Peyer's patch (tissue), 4 donors: ENCODE measurements at regions not wholly inside any gene's neighbourhood (a gene's known extent, or its start where the extent isn't known, plus 50 kb on each side); places are given as distances from the start of the nearest gene placed in this dataset.

Experiments
- DNase-seq, 3 donors: peaks; one replicate each; pipeline ENCODE4 v3.0.0-alpha.2; 2017 to 2019
- H3K27ac ChIP-seq, 4 donors: fragments of 200-600 bp; sonication (generic); one replicate each; pipeline ENCODE4 v1.5.1; 2016 to 2019
- H3K27me3 ChIP-seq, 2 donors: fragments of 200-600 bp; sonication (generic); one replicate each; pipeline ENCODE4 v1.5.1; 2019
- H3K36me3 ChIP-seq, 3 donors: fragments of 200-600 bp; sonication (generic); one replicate each; pipeline ENCODE4 v1.5.1; 2016 to 2019
- H3K4me1 ChIP-seq, 4 donors: fragments of 200-600 bp; sonication (generic); one replicate each; pipeline ENCODE4 v1.5.1; 2016 to 2019
- H3K4me3 ChIP-seq, 4 donors: fragments of 200-600 bp; sonication (generic); 1 replicate in 3 of 4; 2 replicates in 1 of 4; pipeline ENCODE4 v1.5.1; 2016 to 2019; ENCODE audit warnings: mild to moderate bottlenecking in 1 of 4
- H3K9me3 ChIP-seq, 4 donors: fragments of 200-600 bp; sonication (generic); one replicate each; pipeline ENCODE4 v1.5.1; 2016 to 2019; ENCODE audit warnings: mild to moderate bottlenecking in 1 of 4
- POLR2A ChIP-seq, 2 donors: fragments of 450-650 bp; IDR thresholded peaks; one replicate each; pipeline ENCODE4 v1.5.1; 2017; ENCODE audit warnings: antibody characterized with exemption in 2 of 2, mild to moderate bottlenecking in 2 of 2, moderate library complexity in 2 of 2
- TF ChIP-seq, protein P1 (sequence below), 6 experiments: fragments of 450-650 bp in 4 of 6; fragments of 200-600 bp in 2 of 6; sonication (generic) in 1 of 6; IDR thresholded peaks; one replicate each; pipeline ENCODE4 v1.5.1; 2017 to 2019; ENCODE audit warnings: antibody characterized with exemption in 6 of 6, mild to moderate bottlenecking in 3 of 6, moderate library complexity in 1 of 6

DNA sequence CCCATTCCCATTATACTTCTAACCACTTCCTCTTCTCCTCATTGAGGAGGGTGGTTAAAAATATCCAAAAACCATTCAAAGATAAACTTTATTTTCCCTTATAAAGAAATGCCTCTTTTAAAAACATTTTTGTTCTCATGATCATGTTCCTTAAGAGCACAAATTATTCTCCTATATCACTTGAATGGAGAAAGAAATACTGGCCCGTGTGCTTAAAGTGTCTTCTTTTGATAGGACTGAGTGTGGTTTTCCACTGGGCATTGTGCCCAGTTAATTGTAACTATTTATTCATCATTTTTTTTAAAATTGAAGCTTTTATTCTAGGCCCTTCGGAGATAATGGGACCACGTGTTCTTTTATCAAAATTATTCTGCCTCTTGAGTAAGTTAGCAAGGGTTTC is 871.5 kb downstream of the QKI start:
- no peak for TF ChIP-seq POLR2A (IDR thresholded peaks at IDR 0.05)
- TF ChIP-seq, protein P1, sequence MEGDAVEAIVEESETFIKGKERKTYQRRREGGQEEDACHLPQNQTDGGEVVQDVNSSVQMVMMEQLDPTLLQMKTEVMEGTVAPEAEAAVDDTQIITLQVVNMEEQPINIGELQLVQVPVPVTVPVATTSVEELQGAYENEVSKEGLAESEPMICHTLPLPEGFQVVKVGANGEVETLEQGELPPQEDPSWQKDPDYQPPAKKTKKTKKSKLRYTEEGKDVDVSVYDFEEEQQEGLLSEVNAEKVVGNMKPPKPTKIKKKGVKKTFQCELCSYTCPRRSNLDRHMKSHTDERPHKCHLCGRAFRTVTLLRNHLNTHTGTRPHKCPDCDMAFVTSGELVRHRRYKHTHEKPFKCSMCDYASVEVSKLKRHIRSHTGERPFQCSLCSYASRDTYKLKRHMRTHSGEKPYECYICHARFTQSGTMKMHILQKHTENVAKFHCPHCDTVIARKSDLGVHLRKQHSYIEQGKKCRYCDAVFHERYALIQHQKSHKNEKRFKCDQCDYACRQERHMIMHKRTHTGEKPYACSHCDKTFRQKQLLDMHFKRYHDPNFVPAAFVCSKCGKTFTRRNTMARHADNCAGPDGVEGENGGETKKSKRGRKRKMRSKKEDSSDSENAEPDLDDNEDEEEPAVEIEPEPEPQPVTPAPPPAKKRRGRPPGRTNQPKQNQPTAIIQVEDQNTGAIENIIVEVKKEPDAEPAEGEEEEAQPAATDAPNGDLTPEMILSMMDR (IDR thresholded peaks at IDR 0.05) = no peak
- Histone ChIP-seq H3K27me3 (no peaks in the 10 kb centered on the region), H3K36me3 (no peaks in the 10 kb centered on the region), H3K27ac (no peak overlapping the region), H3K4me1 (no peaks in the 10 kb centered on the region), H3K4me3 (no peak overlapping the region), H3K9me3 (no peaks in the 10 kb centered on the region)
- DNase-seq = no peak

DNA sequence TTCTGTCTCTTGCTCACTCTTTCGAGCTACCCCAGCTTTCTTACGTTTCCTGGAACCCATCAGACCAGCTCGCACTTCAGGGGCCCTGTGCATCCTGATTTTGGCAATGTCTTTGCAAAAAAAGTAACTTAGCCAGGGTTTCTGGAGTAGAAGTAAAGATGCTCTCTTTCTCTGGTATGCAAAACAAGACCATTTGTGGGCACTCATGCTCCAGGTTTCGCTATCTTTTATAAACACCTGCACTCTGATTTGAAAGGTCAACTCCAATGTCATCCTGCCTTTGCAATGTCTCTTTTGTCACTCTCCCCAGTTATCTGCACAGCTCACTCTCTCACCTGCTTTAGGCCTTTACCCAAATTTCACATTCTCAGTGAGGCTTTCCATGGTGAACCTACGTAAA is 869.1 kb downstream of the QKI start:
- Histone ChIP-seq H3K27me3 (no peaks in the 10 kb centered on the region), H3K4me3 (no peak overlapping the region), H3K9me3 (no peaks in the 10 kb centered on the region), H3K27ac (no peak overlapping the region), H3K36me3 (no peaks in the 10 kb centered on the region), H3K4me1 (no peaks in the 10 kb centered on the region)
- TF ChIP-seq, protein P1 (IDR thresholded peaks at IDR 0.05) = no peak
- no peak for TF ChIP-seq POLR2A (IDR thresholded peaks at IDR 0.05)
- DNase-seq = no peak

DNA sequence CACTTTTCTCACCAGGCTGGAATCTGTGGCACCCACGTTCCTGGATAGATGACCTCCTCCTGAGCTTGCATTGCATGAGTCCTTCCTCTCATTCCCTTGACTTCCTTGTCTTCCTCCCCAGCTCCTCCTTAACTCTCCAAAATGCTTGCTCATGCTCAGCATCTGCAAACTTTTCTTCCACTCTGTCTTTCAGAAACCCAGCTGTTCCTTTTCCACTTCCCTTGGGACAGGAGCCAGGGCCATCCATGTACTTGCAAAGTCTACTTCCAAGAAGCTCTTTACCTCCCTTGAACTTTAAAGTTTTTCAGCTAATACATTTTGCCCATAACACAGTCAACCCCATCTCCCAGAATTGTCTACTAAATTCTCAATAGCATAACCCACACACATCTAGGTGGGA is 861.7 kb downstream of the QKI start:
- no peak for TF ChIP-seq POLR2A (IDR thresholded peaks at IDR 0.05)
- no peak for DNase-seq
- H3K27ac ChIP-seq = no peak overlapping the region
- no peak overlapping the region for H3K4me3 ChIP-seq
- H3K4me1 ChIP-seq = no peaks in the 10 kb centered on the region
- no peaks in the 10 kb centered on the region for H3K9me3 ChIP-seq
- H3K36me3 ChIP-seq = no peaks in the 10 kb centered on the region
- no peaks in the 10 kb centered on the region for H3K27me3 ChIP-seq

GRCh38 chr6:164275773-164276172 is 861.3 kb downstream of the QKI start:
- Histone ChIP-seq H3K27me3 (no peaks in the 10 kb centered on the region), H3K4me1 (no peaks in the 10 kb centered on the region), H3K27ac (no peak overlapping the region), H3K9me3 (no peaks in the 10 kb centered on the region), H3K4me3 (no peak overlapping the region), H3K36me3 (no peaks in the 10 kb centered on the region)
- no peak for DNase-seq
- TF ChIP-seq, protein P1 (IDR thresholded peaks at IDR 0.05) = no peak
- TF ChIP-seq POLR2A (IDR thresholded peaks at IDR 0.05) = no peak

- H3K27ac ChIP-seq = no peak overlapping the region
- H3K36me3 ChIP-seq = no peaks in the 10 kb centered on the region
- H3K4me1 ChIP-seq = no peaks in the 10 kb centered on the region
- no peaks in the 10 kb centered on the region for H3K9me3 ChIP-seq
- H3K27me3 ChIP-seq = no peaks in the 10 kb centered on the region
- no peak overlapping the region for H3K4me3 ChIP-seq
- TF ChIP-seq, protein P1 (IDR thresholded peaks at IDR 0.05) = no peak
- TF ChIP-seq POLR2A (IDR thresholded peaks at IDR 0.05) = no peak
- DNase-seq = no peak
These were observed 860.0 kb downstream of the QKI start for GRCh38 chr6:164274493-164274892.

DNA sequence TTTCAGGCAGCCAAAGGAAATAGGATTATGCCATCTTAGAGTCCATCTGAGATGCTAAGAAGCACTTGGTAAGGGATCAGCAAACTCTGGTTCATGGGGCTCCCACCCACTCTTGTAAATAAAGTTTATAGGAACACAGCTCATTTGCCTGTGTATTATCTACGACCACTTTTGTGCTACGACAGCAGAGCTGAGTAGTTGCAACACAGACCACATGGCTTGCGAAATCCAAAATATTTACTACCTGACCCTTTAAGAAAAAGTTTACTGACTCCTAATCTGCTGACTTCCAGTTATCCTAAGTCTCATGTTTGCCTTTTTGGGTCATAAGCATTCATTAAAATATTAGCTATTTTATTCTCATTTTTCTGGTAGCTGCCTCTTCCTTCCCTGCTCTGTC is 859.0 kb downstream of the QKI start:
- H3K4me3 ChIP-seq = no peak overlapping the region
- H3K4me1 ChIP-seq = no peaks in the 10 kb centered on the region
- no peaks in the 10 kb centered on the region for H3K36me3 ChIP-seq
- H3K27ac ChIP-seq = no peak overlapping the region
- DNase-seq = no peak
- H3K27me3 ChIP-seq = no peaks in the 10 kb centered on the region
- TF ChIP-seq, protein P1 (IDR thresholded peaks at IDR 0.05) = no peak
- no peak for TF ChIP-seq POLR2A (IDR thresholded peaks at IDR 0.05)
- H3K9me3 ChIP-seq = no peaks in the 10 kb centered on the region
